SK-N-SH treated with all-trans-retinoic acid at 6 μM for 48 hours (cell line): ENCODE measurements at regions not wholly inside any gene's neighbourhood (a gene's known extent, or its start where the extent isn't known, plus 50 kb on each side); places are given as distances from the start of the nearest gene placed in this dataset.

Experiments
- ATAC-seq: fragments of 200-7000 bp; cut with Tn5 transposase; 3 replicates; pipeline ENCODE4 v1.9.1; 2020; ENCODE audit warnings: mild to moderate bottlenecking, moderate library complexity
- ARNTL ChIP-seq: fragments of 450-650 bp; formaldehyde crosslinking; IDR thresholded peaks from 2 replicates; pipeline ENCODE4 v1.5.0; 2020; ENCODE audit warnings: low read depth, mild to moderate bottlenecking, moderate library complexity, borderline replicate concordance
- BACH2 ChIP-seq: fragments of 250-450 bp; sonication (Bioruptor Pico); IDR thresholded peaks from 2 replicates; pipeline ENCODE4 v1.9.0; 2021; ENCODE audit warnings: mild to moderate bottlenecking, borderline replicate concordance
- CREB5 ChIP-seq: fragments of 250-450 bp; sonication (Bioruptor Pico); IDR thresholded peaks from 2 replicates; pipeline ENCODE4 v1.5.1; 2020; ENCODE audit warnings: low read depth, mild to moderate bottlenecking, moderate library complexity
- CSDC2 ChIP-seq: fragments of 250-450 bp; sonication (Bioruptor Pico); IDR thresholded peaks from 2 replicates; pipeline ENCODE4 v1.5.0; 2020; ENCODE audit warnings: mild to moderate bottlenecking, moderate library complexity
- CSRNP3 ChIP-seq: fragments of 250-450 bp; sonication (Bioruptor Pico); IDR thresholded peaks from 2 replicates; pipeline ENCODE4 v1.5.1; 2021; ENCODE audit warnings: mild to moderate bottlenecking, moderate library complexity
- GLIS3 ChIP-seq: fragments of 250-450 bp; sonication (Bioruptor Pico); IDR thresholded peaks from 2 replicates; pipeline ENCODE4 v1.5.0; 2020; ENCODE audit warnings: mild to moderate bottlenecking, moderate library complexity
- ISL1 ChIP-seq: fragments of 250-450 bp; sonication (Bioruptor Pico); IDR thresholded peaks from 2 replicates; pipeline ENCODE4 v2.1.2; 2022; ENCODE audit warnings: mild to moderate bottlenecking, moderate library complexity
- OSR1 ChIP-seq: fragments of 250-450 bp; sonication (Bioruptor Pico); IDR thresholded peaks from 2 replicates; pipeline ENCODE4 v1.8.0; 2022; ENCODE audit warnings: moderate library complexity, mild to moderate bottlenecking, inconsistent platforms
- POU6F1 ChIP-seq: fragments of 250-450 bp; sonication (Bioruptor Pico); IDR thresholded peaks from 2 replicates; pipeline ENCODE4 v1.8.0; 2021; ENCODE audit warnings: low read depth, mild to moderate bottlenecking, moderate library complexity, borderline replicate concordance
- PPARA ChIP-seq: fragments of 250-450 bp; sonication (Bioruptor Pico); IDR thresholded peaks from 2 replicates; pipeline ENCODE4 v1.5.0; 2020; ENCODE audit warnings: mild to moderate bottlenecking, borderline replicate concordance
- RARB ChIP-seq: fragments of 250-450 bp; sonication (Bioruptor Pico); IDR thresholded peaks from 2 replicates; pipeline ENCODE4 v1.8.0; 2021; ENCODE audit warnings: mild to moderate bottlenecking, moderate library complexity
- SNAI2 ChIP-seq: fragments of 250-450 bp; sonication (Bioruptor Pico); IDR thresholded peaks from 2 replicates; pipeline ENCODE4 v1.5.0; 2020; ENCODE audit warnings: mild to moderate bottlenecking, moderate library complexity
- TCF4 ChIP-seq: fragments of 250-450 bp; sonication (Bioruptor Pico); IDR thresholded peaks from 2 replicates; pipeline ENCODE4 v1.8.0; 2021; ENCODE audit warnings: mild to moderate bottlenecking, moderate library complexity, borderline replicate concordance
- TSHZ2 ChIP-seq: fragments of 250-450 bp; sonication (Bioruptor Pico); IDR thresholded peaks from 2 replicates; pipeline ENCODE4 v1.5.0; 2020; ENCODE audit warnings: mild to moderate bottlenecking, moderate library complexity
- ZC3H10 ChIP-seq: fragments of 250-450 bp; sonication (Bioruptor Pico); IDR thresholded peaks from 2 replicates; pipeline ENCODE4 v1.5.1; 2021; ENCODE audit warnings: mild to moderate bottlenecking, moderate library complexity
- ZFP3 ChIP-seq: fragments of 250-450 bp; sonication (Bioruptor Pico); IDR thresholded peaks from 2 replicates; pipeline ENCODE4 v1.5.0; 2020; ENCODE audit warnings: mild to moderate bottlenecking, moderate library complexity
- ZFP30 ChIP-seq: fragments of 450-650 bp; formaldehyde crosslinking; IDR thresholded peaks from 2 replicates; pipeline ENCODE4 v1.5.0; 2022; ENCODE audit warnings: mild to moderate bottlenecking, moderate library complexity
- ZNF565 ChIP-seq: fragments of 450-650 bp; formaldehyde crosslinking; conservative IDR thresholded peaks from 2 replicates; pipeline ENCODE4 v1.5.0; 2020; ENCODE audit warnings: low read depth, mild to moderate bottlenecking, moderate library complexity
- ZNF70 ChIP-seq: fragments of 450-650 bp; formaldehyde crosslinking; IDR thresholded peaks from 2 replicates; pipeline ENCODE4 v1.5.0; 2020; ENCODE audit warnings: mild to moderate bottlenecking, moderate library complexity

- ATAC-seq, result no peak
- TF ChIP-seq TCF4 (CRISPR knock-in tag) (no peak), POU6F1 (CRISPR knock-in tag) (no peak), PPARA (CRISPR knock-in tag) (no peak), ARNTL (no peak), ZNF565 (CRISPR knock-in tag) (no peak), ZFP3 (CRISPR knock-in tag) (no peak), OSR1 (no peak), ISL1 (CRISPR knock-in tag) (no peak), BACH2 (no peak), CSDC2 (CRISPR knock-in tag) (no peak), ZFP30 (CRISPR knock-in tag) (no peak), CREB5 (no peak), ZC3H10 (no peak), CSRNP3 (no peak), ZNF70 (CRISPR knock-in tag) (no peak), RARB (no peak), SNAI2 (CRISPR knock-in tag) (no peak)
Observed at GRCh38 chr5:114989512-114989911, 180.2 kb downstream of the TRIM36 start.

GRCh38 chr5:114988096-114988495, 181.6 kb downstream of the TRIM36 start:
- ATAC-seq, result no peak
- TF ChIP-seq SNAI2 (CRISPR knock-in tag), result no peak
- TF ChIP-seq ARNTL, result no peak
- TF ChIP-seq POU6F1 (CRISPR knock-in tag), result no peak
- TF ChIP-seq TSHZ2 (CRISPR knock-in tag), result no peak

GRCh38 chr5:114984796-114985195, 184.9 kb downstream of the TRIM36 start:
- ATAC-seq, result no peak

More at GRCh38 chr5:114984796-114985195, 184.9 kb downstream of the TRIM36 start:
- no peak for TF ChIP-seq POU6F1 (CRISPR knock-in tag)
- no peak for TF ChIP-seq BACH2
- no peak for TF ChIP-seq GLIS3 (CRISPR knock-in tag)
- TF ChIP-seq SNAI2 (CRISPR knock-in tag), result no peak
- no peak for TF ChIP-seq ZFP30 (CRISPR knock-in tag)
- TF ChIP-seq OSR1, result no peak
- no peak for TF ChIP-seq PPARA (CRISPR knock-in tag)
- TF ChIP-seq, all 23 proteins: peak for 0
